Pancreas (tissue), 10 donors: ENCODE measurements at regions not wholly inside any gene's neighbourhood (a gene's known extent, or its start where the extent isn't known, plus 50 kb on each side); places are given as distances from the start of the nearest gene placed in this dataset.

Experiments used
- ATAC-seq, 4 donors: fragments of 200-7000 bp; cut with Tn5 transposase; one replicate each; pipeline versions ENCODE4 v1.8.0 to v1.9.1; 2020; ENCODE audit warnings: mild to moderate bottlenecking in 4 of 4, moderate library complexity in 4 of 4
- DNase-seq, 6 donors: peaks; one replicate each; pipeline ENCODE4 v3.0.0-alpha.2; 2020
- FAIRE-seq: peaks from 2 replicates; lab custom pipeline; 2012; peaks lifted over from hg19 to GRCh38; lab: Jason Lieb, UNC
- H3K27ac ChIP-seq, 4 donors: fragments of 200-600 bp; sonication (generic); 1 replicate in 3 of 4; 2 replicates in 1 of 4; pipeline versions ENCODE4 v1.5.0 to v1.8.0; 2020
- H3K27me3 ChIP-seq, 4 donors: fragments of 200-600 bp; one replicate each; pipeline ENCODE4 v1.8.0; 2021
- H3K36me3 ChIP-seq, 3 donors: fragments of 200-600 bp; sonication (generic) in 1 of 3; one replicate each; pipeline versions ENCODE4 v1.5.0 to v1.8.0; 2020 to 2021
- H3K4me1 ChIP-seq, 3 donors: fragments of 200-600 bp; one replicate each; pipeline ENCODE4 v1.8.0; 2021
- H3K4me3 ChIP-seq, 4 donors: fragments of 200-600 bp; sonication (generic) in 2 of 4; one replicate each; pipeline versions ENCODE4 v1.5.0 to v1.8.0; 2020 to 2021
- H3K9me3 ChIP-seq, 4 donors: fragments of 200-600 bp; one replicate each; pipeline ENCODE4 v1.8.0; 2021
- CTCF ChIP-seq, 4 donors: fragments of 200-600 bp; sonication (generic) in 3 of 4; IDR thresholded peaks; one replicate each; pipeline versions ENCODE4 v1.5.0 to v1.8.0; 2021; ENCODE audit warnings: antibody characterized with exemption in 4 of 4
- WGBS, 2 donors: extraction: QIAGEN DNeasy Blood & Tissue Kit; methylation state at CpG; one replicate each; pipeline ENCODE4 v1.1.7; 2013; 5-methylcytosine and 5-hydroxymethylcytosine counted together
- intact Hi-C, 3 donors: fragments of 100-400 bp; cut with DNase I; formaldehyde crosslinking; loops; one replicate each; pipeline versions ENCODE4 v1.11.1 to v1.14.2; 2022
- donor health status: healthy with polysubstance abuse.
- donor health status: DM: no; HTN: no; CAD: no; lungs with moderate emphysema.
- donor health status: DM: no; HTN: no; CAD: no.
- donor health status: control.
- donor health status: control.
- donor health status: Bipolar disorder and iron deficiency.
- donor health status: DM: yes; HTN: yes; CAD: no.
- donor health status: DM: no; HTN: no; CAD: no.
- donor health status: DM: no; HTN: no; CAD: no.
- donor health status: DM: yes; HTN: yes; CAD: no.

- ATAC-seq: no peak
- Histone ChIP-seq H3K27me3 (no peaks in the 10 kb centered on the region), H3K9me3 (no peaks in the 10 kb centered on the region), H3K27ac (no peak overlapping the region), H3K4me3 (no peak overlapping the region), H3K36me3 (no peaks in the 10 kb centered on the region), H3K4me1 (no peaks in the 10 kb centered on the region)
- no peak for TF ChIP-seq CTCF (IDR thresholded peaks at IDR 0.05)
- intact Hi-C loops: no loop called here
- no peak for DNase-seq
- WGBS, 2 donors: 60 to 87% methylated on average over 1 of the region's 1 CpG
- no peak for FAIRE-seq
These were observed 330.8 kb downstream of the NUP35 start for GRCh38 chr2:183455056-183455455.

DNA sequence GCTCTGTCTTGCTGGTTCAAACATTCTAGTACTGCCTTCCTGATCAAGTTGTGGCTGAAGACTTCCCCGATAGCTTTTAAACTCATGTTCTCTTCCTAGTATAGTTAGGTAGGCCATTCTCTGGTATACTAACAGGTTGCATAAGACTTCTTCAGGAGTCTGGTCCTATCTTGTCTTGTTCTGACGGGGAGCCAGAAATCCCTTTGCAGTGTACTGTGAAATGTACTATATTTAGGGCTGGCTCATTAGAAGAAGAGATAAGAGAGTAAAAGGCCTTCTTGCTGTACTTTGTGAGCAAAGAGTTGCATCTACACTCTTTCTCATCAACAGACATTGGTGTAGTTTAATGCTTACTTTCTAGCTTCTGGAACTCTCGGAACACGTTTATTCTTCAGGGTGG lies 331.9 kb downstream of the NUP35 start:
- FAIRE-seq (no peak), ATAC-seq (no peak), DNase-seq (no peak)
- H3K36me3 ChIP-seq: no peaks in the 10 kb centered on the region
- no peaks in the 10 kb centered on the region for H3K9me3 ChIP-seq
- 76% methylated on average over 4 of the region's 4 CpGs for WGBS, 2 donors
- no peak overlapping the region for H3K4me3 ChIP-seq
- no peaks in the 10 kb centered on the region for H3K4me1 ChIP-seq
- intact Hi-C loops: no loop called here
- H3K27ac ChIP-seq: no peak overlapping the region
- no peaks in the 10 kb centered on the region for H3K27me3 ChIP-seq
- no peak for TF ChIP-seq CTCF (IDR thresholded peaks at IDR 0.05)

DNA sequence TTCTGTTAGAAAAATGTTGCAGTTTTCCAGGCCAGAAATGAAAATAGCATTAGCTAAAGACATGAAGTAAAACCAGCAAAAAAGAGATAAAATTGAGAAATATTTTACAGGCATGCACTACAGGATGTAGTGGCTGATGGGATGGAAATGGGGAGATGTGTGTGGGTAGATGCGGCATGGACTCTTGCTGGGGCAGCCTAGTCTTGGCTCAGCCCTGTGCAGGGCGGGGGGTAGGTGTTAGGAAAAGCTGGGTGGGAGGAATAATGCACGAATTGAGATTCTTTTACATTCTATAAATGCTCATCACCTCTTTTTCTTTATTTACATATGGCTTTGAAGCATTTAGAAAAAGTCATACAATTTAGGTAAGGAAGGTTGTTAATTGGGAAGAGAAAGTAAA lies 334.2 kb downstream of the NUP35 start:
- Histone ChIP-seq H3K36me3 (no peaks in the 10 kb centered on the region), H3K4me1 (no peaks in the 10 kb centered on the region), H3K4me3 (no peak overlapping the region), H3K27me3 (no peaks in the 10 kb centered on the region), H3K9me3 (no peaks in the 10 kb centered on the region), H3K27ac (no peak overlapping the region)
- FAIRE-seq: no peak
- intact Hi-C loops: no loop called here
- TF ChIP-seq CTCF (IDR thresholded peaks at IDR 0.05): no peak
- WGBS, 2 donors: 69 to 80% methylated on average over 3 of the region's 3 CpGs
- no peak for ATAC-seq
- DNase-seq: no peak

GRCh38 chr2:183459466-183459865 lies 335.2 kb downstream of the NUP35 start:
- intact Hi-C loops: no loop called here
- no peak for FAIRE-seq
- Histone ChIP-seq H3K4me3 (no peak overlapping the region), H3K27me3 (no peaks in the 10 kb centered on the region), H3K9me3 (no peaks in the 10 kb centered on the region), H3K27ac (no peak overlapping the region), H3K4me1 (no peaks in the 10 kb centered on the region), H3K36me3 (no peaks in the 10 kb centered on the region)
- WGBS, 2 donors: 61 to 63% methylated on average over 4 of the region's 4 CpGs
- no peak for DNase-seq
- TF ChIP-seq CTCF (IDR thresholded peaks at IDR 0.05): no peak
- ATAC-seq: no peak

GRCh38 chr2:183463821-183464220 lies 339.6 kb downstream of the NUP35 start:
- no peaks in the 10 kb centered on the region for H3K27me3 ChIP-seq
- ATAC-seq (no peak), DNase-seq (no peak), FAIRE-seq (no peak)
- H3K4me3 ChIP-seq: no peak overlapping the region
- no peak for TF ChIP-seq CTCF (IDR thresholded peaks at IDR 0.05)
- 89 to 97% methylated on average over 1 of the region's 1 CpG for WGBS, 2 donors
- no peaks in the 10 kb centered on the region for H3K9me3 ChIP-seq
- H3K4me1 ChIP-seq: no peaks in the 10 kb centered on the region
- no peak overlapping the region for H3K27ac ChIP-seq
- H3K36me3 ChIP-seq: no peaks in the 10 kb centered on the region
- intact Hi-C loops: no loop called here
